GM12865 (cell line): ENCODE measurements at regions not wholly inside any gene's neighbourhood (a gene's known extent, or its start where the extent isn't known, plus 50 kb on each side); places are given as distances from the start of the nearest gene placed in this dataset.

Source experiments
- DNase-seq: peaks from one replicate; pipeline ENCODE4 v3.0.0; 2010; ENCODE audit warnings: low read depth
- H3K4me3 ChIP-seq: 2 replicates; pipeline ENCODE4 v1.5.1; 2011; ENCODE audit warnings: mild to moderate bottlenecking, low read depth, low read length, control low read depth
- TF ChIP-seq, protein P1 (sequence below): IDR thresholded peaks from 2 replicates; pipeline ENCODE4 v1.5.1; 2011; ENCODE audit warnings: low read length, control low read depth, low read depth, inconsistent platforms; ENCODE audit not compliant: insufficient read depth; ENCODE audit errors: missing control alignments

DNA sequence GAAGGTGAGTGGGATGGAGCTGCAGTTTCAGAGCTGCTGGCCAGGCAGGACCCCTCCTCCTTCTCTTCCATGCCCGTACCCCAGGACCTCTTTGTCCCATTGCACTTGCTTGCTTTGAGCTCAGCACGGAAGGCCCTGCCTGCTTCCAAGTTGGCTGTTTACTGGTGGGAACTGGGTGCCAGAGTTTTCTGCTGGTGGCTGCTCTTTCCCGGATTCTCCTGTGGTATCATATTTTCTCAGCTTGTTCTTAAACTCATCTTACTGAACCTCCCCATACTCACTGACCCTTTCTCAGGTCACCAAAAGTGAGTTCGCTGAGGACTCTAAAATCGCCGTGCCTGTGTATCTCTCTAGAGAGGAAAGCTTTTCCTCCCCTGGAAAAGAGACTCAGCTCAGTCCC, 297.7 kb upstream of the TNP1 start:
- DNase-seq = no peak
- TF ChIP-seq, protein P1, sequence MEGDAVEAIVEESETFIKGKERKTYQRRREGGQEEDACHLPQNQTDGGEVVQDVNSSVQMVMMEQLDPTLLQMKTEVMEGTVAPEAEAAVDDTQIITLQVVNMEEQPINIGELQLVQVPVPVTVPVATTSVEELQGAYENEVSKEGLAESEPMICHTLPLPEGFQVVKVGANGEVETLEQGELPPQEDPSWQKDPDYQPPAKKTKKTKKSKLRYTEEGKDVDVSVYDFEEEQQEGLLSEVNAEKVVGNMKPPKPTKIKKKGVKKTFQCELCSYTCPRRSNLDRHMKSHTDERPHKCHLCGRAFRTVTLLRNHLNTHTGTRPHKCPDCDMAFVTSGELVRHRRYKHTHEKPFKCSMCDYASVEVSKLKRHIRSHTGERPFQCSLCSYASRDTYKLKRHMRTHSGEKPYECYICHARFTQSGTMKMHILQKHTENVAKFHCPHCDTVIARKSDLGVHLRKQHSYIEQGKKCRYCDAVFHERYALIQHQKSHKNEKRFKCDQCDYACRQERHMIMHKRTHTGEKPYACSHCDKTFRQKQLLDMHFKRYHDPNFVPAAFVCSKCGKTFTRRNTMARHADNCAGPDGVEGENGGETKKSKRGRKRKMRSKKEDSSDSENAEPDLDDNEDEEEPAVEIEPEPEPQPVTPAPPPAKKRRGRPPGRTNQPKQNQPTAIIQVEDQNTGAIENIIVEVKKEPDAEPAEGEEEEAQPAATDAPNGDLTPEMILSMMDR = no peak
- H3K4me3 ChIP-seq = no peak overlapping the region

DNA sequence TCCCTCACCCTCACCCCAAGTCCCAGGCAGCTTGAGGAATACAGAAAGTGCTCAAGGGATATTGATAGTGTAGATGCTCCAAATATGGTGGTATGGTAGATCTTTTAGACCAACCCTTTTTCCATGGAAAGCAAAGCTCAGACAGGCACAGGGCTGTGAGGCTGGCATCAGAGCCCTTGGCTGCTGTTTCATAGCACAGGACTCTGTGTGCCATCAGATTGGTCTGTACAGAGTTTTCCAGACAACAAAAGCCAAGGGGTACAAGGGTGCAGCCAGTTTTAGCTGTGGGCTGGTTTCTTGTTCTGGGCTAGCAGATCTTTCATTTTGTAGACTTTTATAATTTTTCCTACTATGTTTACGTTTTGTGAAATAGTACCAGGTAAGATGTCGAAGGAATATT, 296.9 kb upstream of the TNP1 start:
- DNase-seq = no peak

DNA sequence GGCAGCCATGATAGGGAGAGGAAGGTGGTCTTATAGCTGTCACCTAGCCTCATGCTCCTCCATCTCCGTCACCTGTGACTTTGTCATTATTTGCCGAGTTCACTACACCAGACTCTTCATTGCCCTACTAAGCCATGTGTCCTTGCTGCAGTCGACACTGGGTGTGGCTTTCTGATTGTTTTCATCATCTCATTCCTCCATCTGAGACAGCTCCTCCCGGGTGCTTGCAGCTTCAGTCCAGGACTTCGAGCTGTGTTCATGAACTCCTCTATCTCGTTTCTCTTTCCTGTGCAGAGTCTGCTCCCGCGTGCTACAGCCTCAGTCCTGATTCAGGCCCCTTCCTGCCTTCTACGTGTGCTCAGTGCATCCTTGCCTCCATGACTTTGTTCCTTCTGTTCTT, 295.1 kb upstream of the TNP1 start:
- DNase-seq = no peak
- TF ChIP-seq, protein P1 = no peak
- no peak overlapping the region for H3K4me3 ChIP-seq

More for the DNA sequence above, 296.9 kb upstream of the TNP1 start:
- no peak overlapping the region for H3K4me3 ChIP-seq
- TF ChIP-seq, protein P1 = no peak

DNA sequence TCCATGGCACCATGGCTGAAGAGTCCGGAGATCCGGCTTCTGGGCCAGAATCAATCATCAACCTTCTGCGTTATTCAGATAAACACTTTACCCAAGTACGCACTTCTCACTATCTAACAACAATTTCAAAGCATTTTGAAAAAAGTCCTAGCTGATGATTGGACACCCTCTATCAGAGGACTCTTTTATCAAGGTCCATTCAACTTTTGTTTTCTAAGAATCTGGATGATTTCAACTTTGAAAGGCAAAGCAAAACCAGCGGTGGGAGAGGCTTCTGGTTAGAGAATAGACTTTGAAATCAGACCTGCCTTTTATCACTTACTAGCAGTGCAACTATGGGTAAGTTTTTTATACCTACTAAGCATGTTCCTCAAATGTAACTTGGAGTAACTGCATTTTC, 293.6 kb upstream of the TNP1 start:
- TF ChIP-seq, protein P1 = no peak
- no peak for DNase-seq

DNA sequence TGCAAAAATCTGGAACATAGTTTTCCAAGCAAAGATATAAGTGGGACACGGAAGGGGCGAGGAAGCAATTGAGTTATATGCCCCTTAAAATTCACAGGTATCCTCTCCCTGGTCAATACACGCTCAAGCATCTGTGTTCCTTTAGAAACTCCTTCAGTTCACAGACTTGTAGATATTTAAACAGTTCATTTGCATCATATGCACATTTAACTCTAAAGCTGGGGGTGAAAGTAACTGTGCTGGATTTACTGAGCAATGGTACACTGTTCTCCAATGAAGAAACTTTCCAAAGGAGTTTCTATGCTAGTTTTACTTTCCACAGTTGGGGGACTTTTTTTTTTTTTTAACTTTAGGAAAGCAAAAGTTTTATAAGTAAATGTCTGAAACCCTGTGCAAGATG, 293.0 kb upstream of the TNP1 start:
- no peak for DNase-seq
- no peak overlapping the region for H3K4me3 ChIP-seq
- TF ChIP-seq, protein P1 = no peak

More for the DNA sequence above, 293.6 kb upstream of the TNP1 start:
- no peak overlapping the region for H3K4me3 ChIP-seq

DNA sequence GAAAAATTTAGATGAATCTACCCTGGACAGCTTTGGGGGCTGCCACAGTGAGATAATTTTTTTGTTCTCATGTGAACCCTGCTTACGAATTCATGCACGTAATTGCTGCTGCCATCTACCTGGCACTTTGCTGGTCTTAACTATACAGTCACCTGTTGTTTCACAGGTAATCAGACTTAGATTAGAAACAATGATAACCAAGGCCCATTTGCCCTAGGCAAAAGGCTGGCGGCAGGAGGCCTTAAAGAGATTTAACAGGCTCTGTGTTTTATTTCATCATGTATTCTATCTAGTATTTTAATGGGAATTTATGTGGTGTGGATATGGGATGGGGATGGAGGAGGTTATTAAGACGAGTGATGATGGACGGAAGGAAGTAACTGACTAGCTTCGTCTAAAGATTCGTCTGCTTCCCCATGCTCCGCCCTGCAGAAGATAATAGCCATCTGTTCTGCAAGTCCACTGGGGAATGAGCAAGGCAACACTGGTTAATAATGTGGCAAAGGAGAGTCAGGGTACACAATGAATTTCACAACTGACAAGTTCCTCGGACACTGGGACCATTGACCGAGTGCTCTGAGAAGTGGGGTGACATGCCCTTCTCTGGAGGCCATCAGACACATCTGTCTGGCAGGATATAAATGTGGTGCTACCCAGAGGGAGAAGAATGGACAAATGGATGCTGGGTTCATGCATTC, 291.8 kb upstream of the TNP1 start:
- no peak for DNase-seq
- H3K4me3 ChIP-seq = no peak overlapping the region
- TF ChIP-seq, protein P1 = no peak

DNA sequence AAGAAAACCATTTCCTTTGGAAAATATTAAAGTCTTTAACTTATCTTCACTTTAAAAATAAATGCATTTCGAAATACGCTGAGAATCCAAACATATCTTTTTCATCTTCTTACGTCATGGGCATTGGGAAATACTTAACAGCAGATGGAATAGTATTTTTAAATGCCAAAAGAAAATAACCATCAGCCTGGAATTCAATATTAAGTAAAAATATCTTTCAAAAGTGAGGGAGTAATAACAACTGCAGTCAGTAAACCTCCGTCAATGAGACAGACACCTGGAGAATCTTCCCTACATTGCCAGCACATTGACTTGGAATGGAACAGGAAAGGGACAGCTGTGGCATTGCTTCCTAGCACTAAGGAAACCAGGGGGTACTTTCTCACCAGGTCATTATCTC, 290.4 kb upstream of the TNP1 start:
- TF ChIP-seq, protein P1 = no peak
- no peak for DNase-seq
- H3K4me3 ChIP-seq = no peak overlapping the region
